ENCODE measurements at regions not wholly inside any gene's neighbourhood (a gene's known extent, or its start where the extent isn't known, plus 50 kb on each side); places are given as distances from the start of the nearest gene placed in this dataset.

DNA sequence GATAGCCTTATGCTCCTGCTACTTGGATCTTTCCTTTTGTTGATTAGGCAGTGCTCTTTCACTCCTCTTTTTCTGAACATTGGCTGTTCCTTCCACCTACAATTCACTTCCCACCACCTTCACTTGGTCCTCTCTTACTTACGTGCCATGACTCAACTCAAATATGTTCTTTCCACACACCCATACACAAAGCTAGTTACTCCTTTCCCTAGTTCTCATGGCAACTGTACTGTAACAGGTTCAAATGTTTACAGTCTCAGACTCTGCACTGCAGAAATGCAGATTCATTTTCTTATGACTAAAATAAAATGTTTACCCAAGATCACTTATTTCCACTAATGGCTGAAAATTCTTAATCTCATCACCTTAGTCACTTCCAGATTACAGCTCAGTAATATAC is 174.0 kb upstream of the TSHZ2 start:
- TF ChIP-seq, protein P1, sequence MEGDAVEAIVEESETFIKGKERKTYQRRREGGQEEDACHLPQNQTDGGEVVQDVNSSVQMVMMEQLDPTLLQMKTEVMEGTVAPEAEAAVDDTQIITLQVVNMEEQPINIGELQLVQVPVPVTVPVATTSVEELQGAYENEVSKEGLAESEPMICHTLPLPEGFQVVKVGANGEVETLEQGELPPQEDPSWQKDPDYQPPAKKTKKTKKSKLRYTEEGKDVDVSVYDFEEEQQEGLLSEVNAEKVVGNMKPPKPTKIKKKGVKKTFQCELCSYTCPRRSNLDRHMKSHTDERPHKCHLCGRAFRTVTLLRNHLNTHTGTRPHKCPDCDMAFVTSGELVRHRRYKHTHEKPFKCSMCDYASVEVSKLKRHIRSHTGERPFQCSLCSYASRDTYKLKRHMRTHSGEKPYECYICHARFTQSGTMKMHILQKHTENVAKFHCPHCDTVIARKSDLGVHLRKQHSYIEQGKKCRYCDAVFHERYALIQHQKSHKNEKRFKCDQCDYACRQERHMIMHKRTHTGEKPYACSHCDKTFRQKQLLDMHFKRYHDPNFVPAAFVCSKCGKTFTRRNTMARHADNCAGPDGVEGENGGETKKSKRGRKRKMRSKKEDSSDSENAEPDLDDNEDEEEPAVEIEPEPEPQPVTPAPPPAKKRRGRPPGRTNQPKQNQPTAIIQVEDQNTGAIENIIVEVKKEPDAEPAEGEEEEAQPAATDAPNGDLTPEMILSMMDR (IDR thresholded peaks at IDR 0.05) = no peak
- no peak for TF ChIP-seq FOXJ3 (CRISPR knock-in tag; IDR thresholded peaks at IDR 0.05; ENCODE audit: borderline replicate concordance)
- TF ChIP-seq TEAD4 (CRISPR knock-in tag; IDR thresholded peaks at IDR 0.05) = no peak
- no peak for TF ChIP-seq JUN (CRISPR knock-in tag; IDR thresholded peaks at IDR 0.05)
- no peak for TF ChIP-seq IRF2 (CRISPR knock-in tag; IDR thresholded peaks at IDR 0.05; ENCODE audit: borderline replicate concordance, low read depth)
- no peak for TF ChIP-seq ZNF416 (CRISPR knock-in tag; IDR thresholded peaks at IDR 0.05)
- no peak for TF ChIP-seq FOXK1 (CRISPR knock-in tag; IDR thresholded peaks at IDR 0.05)
- TF ChIP-seq, protein P2, sequence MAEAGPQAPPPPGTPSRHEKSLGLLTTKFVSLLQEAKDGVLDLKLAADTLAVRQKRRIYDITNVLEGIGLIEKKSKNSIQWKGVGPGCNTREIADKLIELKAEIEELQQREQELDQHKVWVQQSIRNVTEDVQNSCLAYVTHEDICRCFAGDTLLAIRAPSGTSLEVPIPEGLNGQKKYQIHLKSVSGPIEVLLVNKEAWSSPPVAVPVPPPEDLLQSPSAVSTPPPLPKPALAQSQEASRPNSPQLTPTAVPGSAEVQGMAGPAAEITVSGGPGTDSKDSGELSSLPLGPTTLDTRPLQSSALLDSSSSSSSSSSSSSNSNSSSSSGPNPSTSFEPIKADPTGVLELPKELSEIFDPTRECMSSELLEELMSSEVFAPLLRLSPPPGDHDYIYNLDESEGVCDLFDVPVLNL (CRISPR knock-in tag; IDR thresholded peaks at IDR 0.05; ENCODE audit: borderline replicate concordance, low read depth) = no peak
- TF ChIP-seq, protein P3, sequence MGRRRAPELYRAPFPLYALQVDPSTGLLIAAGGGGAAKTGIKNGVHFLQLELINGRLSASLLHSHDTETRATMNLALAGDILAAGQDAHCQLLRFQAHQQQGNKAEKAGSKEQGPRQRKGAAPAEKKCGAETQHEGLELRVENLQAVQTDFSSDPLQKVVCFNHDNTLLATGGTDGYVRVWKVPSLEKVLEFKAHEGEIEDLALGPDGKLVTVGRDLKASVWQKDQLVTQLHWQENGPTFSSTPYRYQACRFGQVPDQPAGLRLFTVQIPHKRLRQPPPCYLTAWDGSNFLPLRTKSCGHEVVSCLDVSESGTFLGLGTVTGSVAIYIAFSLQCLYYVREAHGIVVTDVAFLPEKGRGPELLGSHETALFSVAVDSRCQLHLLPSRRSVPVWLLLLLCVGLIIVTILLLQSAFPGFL (CRISPR knock-in tag; IDR thresholded peaks at IDR 0.05; ENCODE audit: borderline replicate concordance) = no peak

All from WTC11 (cell line).